Psoas muscle (tissue), 7 donors: ENCODE measurements at regions not wholly inside any gene's neighbourhood (a gene's known extent, or its start where the extent isn't known, plus 50 kb on each side); places are given as distances from the start of the nearest gene placed in this dataset.
"Not testable (repeated sequence)": the region's sequence is repeated elsewhere in the genome, so short reads cannot be mapped to it uniquely, and the experiment has no call there.

Experiments used
- ATAC-seq, 4 donors: fragments of 200-7000 bp; cut with Tn5 transposase; one replicate each; pipeline ENCODE4 v1.9.1; 2020; ENCODE audit warnings: moderate library complexity in 3 of 4, mild to moderate bottlenecking in 2 of 4
- DNase-seq, 2 donors: peaks; one replicate each; pipeline ENCODE4 v3.0.0-alpha.2; 2020
- H3K27ac ChIP-seq: fragments of 200-600 bp; one replicate; pipeline ENCODE4 v1.8.0; 2022
- H3K27me3 ChIP-seq, 3 donors: fragments of 200-600 bp in 1 of 3; one replicate each; pipeline versions ENCODE4 v1.6.1 to v1.8.0; 2013 to 2022; ENCODE audit warnings: low read length in 2 of 3, mild to moderate bottlenecking in 2 of 3, moderate library complexity in 1 of 3; ENCODE audit not compliant: insufficient read depth in 3 of 3
- H3K36me3 ChIP-seq, 2 donors: fragments of 200-600 bp in 1 of 2; one replicate each; pipeline versions ENCODE4 v1.6.1 to v1.8.0; 2013 to 2022; ENCODE audit warnings: low read depth in 1 of 2, mild to moderate bottlenecking in 1 of 2, moderate library complexity in 1 of 2; ENCODE audit not compliant: insufficient read depth in 1 of 2
- H3K4me1 ChIP-seq: fragments of 200-600 bp; one replicate; pipeline ENCODE4 v1.8.0; 2022
- H3K4me3 ChIP-seq: fragments of 200-600 bp; one replicate; pipeline ENCODE4 v1.8.0; 2022; ENCODE audit warnings: mild to moderate bottlenecking
- H3K9me3 ChIP-seq: fragments of 200-600 bp; one replicate; pipeline ENCODE4 v1.8.0; 2022
- CTCF ChIP-seq: fragments of 200-600 bp; IDR thresholded peaks from one replicate; pipeline ENCODE4 v1.8.0; 2022; ENCODE audit warnings: antibody characterized with exemption
- WGBS, 3 donors: extraction: QIAGEN DNeasy Blood & Tissue Kit; methylation state at CpG; one replicate each; pipeline versions ENCODE4 v1.1.6 to v1.1.7; 2013; 5-methylcytosine and 5-hydroxymethylcytosine counted together
- intact Hi-C, 2 donors: fragments of 100-400 bp; cut with DNase I; formaldehyde crosslinking; loops; one replicate each; pipeline versions ENCODE4 v1.11.0 to v1.14.2; 2022
- donor health status: healthy with polysubstance abuse.
- donor health status: DM: no; HTN: no; CAD: no; lungs with moderate emphysema.
- donor health status: Bipolar disorder and iron deficiency.
- donor health status: healthy.
- donor health status: DM: yes; HTN: yes; CAD: no.
- donor health status: DM: no; HTN: no; CAD: no.
- donor health status: DM: yes; HTN: yes; CAD: no.

GRCh38 chr6:102942206-102942605 is 1548.7 kb downstream of the GRIK2 start:
- Histone ChIP-seq H3K27me3 (no peaks in the 10 kb centered on the region), H3K4me1 (no peaks in the 10 kb centered on the region), H3K27ac (no peak overlapping the region), H3K9me3 (no peaks in the 10 kb centered on the region), H3K36me3 (no peaks in the 10 kb centered on the region), H3K4me3 (no peak overlapping the region)
- DNase-seq (no peak), ATAC-seq (no peak)
- intact Hi-C loops: no loop called here
- no peak for TF ChIP-seq CTCF

DNA sequence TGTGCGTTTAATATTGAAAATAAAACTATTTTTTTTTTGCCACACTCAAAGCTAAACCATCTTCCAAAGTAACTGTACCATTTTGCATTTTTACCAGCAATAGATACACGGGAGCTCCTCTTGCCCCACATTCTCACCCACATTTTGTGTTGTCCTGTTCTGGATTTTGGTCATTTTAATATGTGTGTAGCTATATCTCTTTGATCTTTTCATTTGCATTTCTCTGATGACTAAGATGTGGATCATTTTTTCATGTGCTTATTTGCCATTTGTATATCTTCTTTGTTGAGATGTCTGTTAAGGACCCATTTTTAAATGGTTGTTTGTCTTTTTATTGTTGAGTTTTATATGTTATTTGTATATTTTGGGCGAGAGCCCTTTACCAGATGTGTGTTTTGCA is 1543.5 kb downstream of the GRIK2 start:
- H3K36me3 ChIP-seq: no peaks in the 10 kb centered on the region
- no peak for ATAC-seq
- H3K4me3 ChIP-seq: no peak overlapping the region
- H3K9me3 ChIP-seq: no peaks in the 10 kb centered on the region
- H3K27ac ChIP-seq: no peak overlapping the region
- no peaks in the 10 kb centered on the region for H3K27me3 ChIP-seq
- DNase-seq: no peak
- intact Hi-C loops: no loop called here
- WGBS, 3 donors: 56 to 66% (median 62%) methylated on average over 3 of the region's 3 CpGs
- TF ChIP-seq CTCF: no peak
- H3K4me1 ChIP-seq: no peaks in the 10 kb centered on the region

DNA sequence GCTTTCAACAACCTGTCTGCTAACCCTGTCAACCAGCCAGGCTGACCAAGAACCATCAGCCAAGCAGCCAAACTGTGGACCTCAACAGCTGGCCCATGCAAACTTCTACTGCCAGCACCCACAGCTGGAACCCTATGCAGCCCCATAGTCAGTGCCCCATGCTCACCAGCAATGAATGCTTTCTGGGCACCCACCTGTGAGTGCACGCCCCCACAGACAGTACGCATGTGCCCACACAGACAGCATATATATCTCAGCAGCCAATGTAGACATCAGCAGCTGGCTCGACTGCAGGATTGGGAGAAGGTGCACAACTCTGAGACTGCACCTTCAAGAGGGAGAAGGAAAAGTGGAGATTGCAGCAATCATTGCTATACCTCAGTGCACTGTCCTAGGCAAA is 1534.6 kb downstream of the GRIK2 start:
- Histone ChIP-seq H3K27me3 (no peaks in the 10 kb centered on the region), H3K9me3 (no peaks in the 10 kb centered on the region), H3K27ac (no peak overlapping the region), H3K4me3 (no peak overlapping the region), H3K36me3 (no peaks in the 10 kb centered on the region), H3K4me1 (no peaks in the 10 kb centered on the region)
- ATAC-seq: no peak
- 86 to 94% (median 92%) methylated on average over 3 of the region's 3 CpGs for WGBS, 3 donors
- no peak for TF ChIP-seq CTCF
- no peak for DNase-seq
- intact Hi-C loops: no loop called here

DNA sequence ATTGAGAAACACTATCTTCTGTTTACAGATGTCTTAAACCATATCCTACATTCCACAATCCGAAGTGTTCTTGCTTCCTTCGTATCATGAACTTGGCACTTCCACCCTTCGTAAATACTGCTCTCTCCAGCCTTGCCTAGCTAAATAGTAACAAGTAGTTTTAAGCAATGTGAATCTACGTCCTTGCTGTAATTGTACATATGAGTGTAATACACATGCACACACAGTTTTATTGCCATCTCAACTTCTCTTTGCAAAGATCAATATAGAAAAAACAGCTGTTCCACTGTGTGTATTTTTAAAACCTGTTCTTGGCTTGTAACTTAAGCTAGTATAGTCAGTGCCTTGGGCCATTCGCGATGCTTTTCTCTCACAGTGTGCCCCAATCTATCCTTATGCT is 1524.7 kb downstream of the GRIK2 start:
- intact Hi-C loops: no loop called here
- 64 to 68% (median 64%) methylated on average over 6 of the region's 6 CpGs for WGBS, 3 donors
- no peak for TF ChIP-seq CTCF
- ATAC-seq: no peak
- H3K27ac ChIP-seq: no peak overlapping the region
- no peaks in the 10 kb centered on the region for H3K27me3 ChIP-seq
- H3K4me3 ChIP-seq: no peak overlapping the region
- no peaks in the 10 kb centered on the region for H3K4me1 ChIP-seq
- no peaks in the 10 kb centered on the region for H3K36me3 ChIP-seq
- no peaks in the 10 kb centered on the region for H3K9me3 ChIP-seq
- DNase-seq: no peak

DNA sequence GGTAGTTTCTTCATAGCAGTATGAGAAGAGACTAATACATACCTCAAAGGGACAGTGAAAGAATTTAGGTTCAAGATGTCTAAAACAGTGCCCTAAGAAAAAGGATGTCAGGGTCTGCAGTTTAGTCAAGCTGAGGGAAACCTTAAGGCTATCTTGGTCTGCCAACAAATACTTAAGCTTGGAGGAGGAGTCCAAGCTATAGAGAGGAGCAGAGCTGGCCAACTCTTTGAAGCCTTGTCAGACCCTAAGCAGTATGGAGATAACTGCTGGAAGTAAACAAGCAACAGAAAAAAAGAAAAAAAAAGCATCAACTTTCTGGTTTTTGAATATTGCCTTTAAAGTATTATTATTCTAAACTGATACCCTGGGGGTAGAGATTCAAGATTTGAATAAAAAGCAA is 1518.1 kb downstream of the GRIK2 start:
- Histone ChIP-seq H3K9me3 (no peaks in the 10 kb centered on the region), H3K36me3 (no peaks in the 10 kb centered on the region), H3K27me3 (no peaks in the 10 kb centered on the region), H3K4me1 (no peaks in the 10 kb centered on the region), H3K27ac (no peak overlapping the region), H3K4me3 (no peak overlapping the region)
- DNase-seq (no peak), ATAC-seq (no peak)
- intact Hi-C loops: no loop called here
- TF ChIP-seq CTCF: no peak

DNA sequence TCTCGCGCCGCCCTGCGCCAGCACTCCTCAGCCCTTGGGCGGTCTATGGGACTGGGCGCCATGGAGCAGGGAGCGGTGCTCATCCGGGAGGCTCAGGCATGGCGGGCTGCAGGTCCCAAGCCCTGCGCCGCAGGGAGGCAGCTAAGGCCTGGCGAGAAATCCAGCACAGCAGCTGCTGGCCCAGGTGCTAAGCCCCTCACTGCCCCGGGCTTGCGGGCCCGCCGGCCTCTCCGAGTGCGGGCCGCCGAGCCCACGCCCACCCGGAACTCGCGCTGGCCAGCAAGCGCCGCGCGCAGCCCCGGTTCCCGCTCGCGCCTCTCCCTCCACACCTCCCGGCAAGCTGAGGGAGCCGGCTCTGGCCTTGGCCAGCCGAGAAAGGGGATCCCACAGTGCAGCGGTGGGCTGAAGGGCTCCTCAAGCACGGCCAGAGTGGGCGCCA is 1517.2 kb downstream of the GRIK2 start:
- DNase-seq, ATAC-seq, H3K27me3 ChIP-seq, H3K4me3 ChIP-seq, intact Hi-C loops, H3K36me3 ChIP-seq, H3K27ac ChIP-seq, H3K4me1 ChIP-seq, H3K9me3 ChIP-seq: not testable (repeated sequence)
- WGBS, 3 donors: 95 to 96% (median 96%) methylated on average over 31 to 38 of the region's 38 CpGs
